OCI-LY1 (cell line): ENCODE measurements at regions not wholly inside any gene's neighbourhood (a gene's known extent, or its start where the extent isn't known, plus 50 kb on each side); places are given as distances from the start of the nearest gene placed in this dataset.

Experiments
- CTCF ChIP-seq: fragments of 200-600 bp; sonication (generic), shearing (Covaris generic); IDR thresholded peaks from 2 replicates; pipeline ENCODE4 v1.5.1; 2017; ENCODE audit warnings: mild to moderate bottlenecking, antibody characterized with exemption, low read length, moderate library complexity, mixed read lengths
- EZH2 ChIP-seq: fragments of 200-600 bp; sonication (generic), shearing (Covaris generic); IDR thresholded peaks from 2 replicates; pipeline ENCODE4 v1.8.0; 2017; ENCODE audit warnings: borderline replicate concordance, mixed run types, mild to moderate bottlenecking, antibody characterized with exemption, low read length, moderate library complexity, mixed read lengths

DNA sequence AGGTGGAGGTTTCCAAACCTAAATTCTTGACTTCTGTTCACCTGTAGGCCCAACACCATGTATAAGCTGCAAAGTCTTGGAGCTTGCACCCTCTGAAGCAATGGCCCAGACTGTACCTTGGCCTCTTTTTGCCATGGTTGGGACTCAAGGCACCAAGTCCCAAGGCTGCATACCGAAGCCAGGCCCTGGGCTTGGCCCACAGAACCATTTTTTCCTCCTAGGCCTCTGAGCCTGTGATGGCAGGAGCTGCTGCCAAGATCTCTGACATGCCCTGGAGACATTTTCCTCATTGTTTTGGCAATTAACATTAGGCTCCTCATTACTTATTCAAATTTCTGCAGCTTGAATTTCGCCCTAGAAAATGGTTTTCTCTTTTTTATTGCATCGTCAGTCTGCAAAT lies 297.9 kb downstream of the OXSM start:
- TF ChIP-seq CTCF (no peak), EZH2 (no peak)
